K562 (cell line): ENCODE measurements at regions not wholly inside any gene's neighbourhood (a gene's known extent, or its start where the extent isn't known, plus 50 kb on each side); places are given as distances from the start of the nearest gene placed in this dataset.

Experiments
- ATAC-seq: fragments of 200-7000 bp; cut with Tn5 transposase; 3 replicates; pipeline ENCODE4 v1.9.1; 2020; ENCODE audit warnings: moderate library complexity
- BruUV-seq: library from RNA; stranded (reverse); fragments of 400-500 nt; replicated peaks from 2 replicates; lab custom pipeline; 2021; lab: Mats Ljungman, UMichigan
- CTCF ChIA-PET: fragments of 300-600 bp; formaldehyde crosslinking; extraction: SDS; loops from one replicate; lab custom pipeline; 2021; ENCODE audit warnings: low intra/inter-chr PET ratio; lab: Yijun Ruan, JAX
- POLR2A ChIA-PET: fragments of 300-600, 350-650 bp; sonication (Branson Sonifier 250); formaldehyde crosslinking; extraction: SDS; loops from one replicate; lab custom pipeline; 2021; ENCODE audit warnings: antibody characterized with exemption, inconsistent platforms; lab: Yijun Ruan, JAX
- DNase-seq, 4 experiments: peaks; one replicate each; pipeline versions ENCODE4 v3.0.0 to v3.0.0-alpha.2; 2011 to 2018; ENCODE audit warnings: low spot score in 3 of 4, mixed read lengths in 3 of 4; ENCODE audit errors: extremely low read depth in 1 of 4
- FAIRE-seq: peaks from 2 replicates; lab custom pipeline; 2011; peaks lifted over from hg19 to GRCh38; lab: Jason Lieb, UNC
- H2AFZ ChIP-seq: 2 replicates; pipeline ENCODE4 v1.6.0; 2011; ENCODE audit warnings: low read depth, low read length, control low read depth, inconsistent platforms
- H3K27ac ChIP-seq: fragments of 200-600 bp; 3 replicates; pipeline ENCODE4 v1.8.0; 2011; ENCODE audit warnings: low read depth, mild to moderate bottlenecking, control low read depth, inconsistent platforms, low read length, moderate library complexity, mixed read lengths; ENCODE audit errors: extremely low read depth
- H3K27me3 ChIP-seq, 2 experiments: fragments of 300-600 bp in 1 of 2; 2 replicates in 1 of 2; 3 replicates in 1 of 2; pipeline versions ENCODE4 v1.6.0 to v1.8.0; 2011; ENCODE audit warnings: inconsistent platforms in 2 of 2, low read length in 2 of 2, mild to moderate bottlenecking in 1 of 2, mixed read lengths in 1 of 2, moderate library complexity in 1 of 2; ENCODE audit not compliant: control insufficient read depth in 2 of 2, insufficient read depth in 2 of 2
- H3K36me3 ChIP-seq: fragments of 300-600 bp; 3 replicates; pipeline ENCODE4 v1.8.0; 2011; ENCODE audit warnings: mild to moderate bottlenecking, low read length, inconsistent platforms; ENCODE audit not compliant: control insufficient read depth, insufficient read depth
- H3K4me1 ChIP-seq, 2 experiments: fragments of 200-600 bp in 1 of 2; replicated peaks in 1 of 2; 2 replicates in 1 of 2; 3 replicates in 1 of 2; pipeline versions ENCODE4 v1.5.1 to v1.8.0; 2011; ENCODE audit warnings: inconsistent platforms in 2 of 2, low read length in 2 of 2, mild to moderate bottlenecking in 1 of 2, mixed read lengths in 1 of 2, moderate library complexity in 1 of 2; ENCODE audit not compliant: control insufficient read depth in 2 of 2, insufficient read depth in 2 of 2
- H3K4me2 ChIP-seq: 2 replicates; pipeline ENCODE4 v1.6.1; 2011; ENCODE audit warnings: low read length, control low read depth, inconsistent platforms, mixed read lengths; ENCODE audit not compliant: insufficient read depth
- H3K4me3 ChIP-seq: fragments of 200-600 bp; sonication (generic), shearing (Covaris generic); 2 replicates; pipeline ENCODE4 v1.5.1; 2016; ENCODE audit warnings: control low read depth, inconsistent platforms
- H3K79me2 ChIP-seq: fragments of 200-600 bp; 3 replicates; pipeline ENCODE4 v1.8.0; 2011; ENCODE audit warnings: low read length, inconsistent platforms; ENCODE audit not compliant: control insufficient read depth, insufficient read depth
- H3K9ac ChIP-seq, 2 experiments: 2 replicates each; pipeline versions ENCODE4 v1.6.0 to v1.6.1; 2011; ENCODE audit warnings: low read depth in 2 of 2, low read length in 2 of 2, control low read depth in 1 of 2, inconsistent platforms in 1 of 2, mild to moderate bottlenecking in 1 of 2, mixed read lengths in 1 of 2; ENCODE audit not compliant: insufficient read depth in 1 of 2
- H3K9me1 ChIP-seq: one replicate; pipeline ENCODE4 v1.6.0; 2011; ENCODE audit warnings: inconsistent platforms, mild to moderate bottlenecking, low read length, moderate library complexity; ENCODE audit not compliant: control insufficient read depth, insufficient read depth
- H3K9me3 ChIP-seq: replicated peaks from 2 replicates; pipeline ENCODE4 v1.5.1; 2011; ENCODE audit warnings: low read depth, low read length, inconsistent platforms; ENCODE audit not compliant: control insufficient read depth, insufficient read depth
- H4K20me1 ChIP-seq: replicated peaks from 2 replicates; pipeline ENCODE4 v1.6.1; 2011; ENCODE audit warnings: low read length, inconsistent platforms, mixed read lengths; ENCODE audit not compliant: control insufficient read depth, insufficient read depth
- ARID4B ChIP-seq: sonication (generic); formaldehyde crosslinking; IDR thresholded peaks from 2 replicates; pipeline ENCODE4 v1.8.0; 2022; ENCODE audit warnings: mild to moderate bottlenecking, missing genetic modification reagents
- CBFB ChIP-seq: sonication (generic); formaldehyde crosslinking; IDR thresholded peaks from 2 replicates; pipeline ENCODE4 v1.4.0; 2020; ENCODE audit warnings: mild to moderate bottlenecking, missing genetic modification reagents
- ERF ChIP-seq: fragments of 450-650 bp; formaldehyde crosslinking; IDR thresholded peaks from 2 replicates; pipeline ENCODE4 v1.4.0; 2020; ENCODE audit warnings: mild to moderate bottlenecking, mixed read lengths
- ESRRB ChIP-seq: fragments of 250-450 bp; sonication (Bioruptor Pico); IDR thresholded peaks from 2 replicates; pipeline ENCODE4 v1.5.0; 2020; ENCODE audit warnings: mild to moderate bottlenecking, moderate library complexity, borderline replicate concordance
- GATAD2A ChIP-seq: fragments of 450-650 bp; IDR thresholded peaks from 2 replicates; pipeline ENCODE4 v1.6.1; 2017
- HDAC3 ChIP-seq: fragments of 450-650 bp; IDR thresholded peaks from 2 replicates; pipeline ENCODE4 v1.6.1; 2018; ENCODE audit warnings: borderline replicate concordance, mild to moderate bottlenecking, moderate library complexity; ENCODE audit not compliant: partially characterized antibody
- HINFP ChIP-seq: fragments of 450-650 bp; conservative IDR thresholded peaks from 2 replicates; pipeline ENCODE4 v1.6.1; 2016; ENCODE audit warnings: missing genetic modification characterization, low read depth, mild to moderate bottlenecking, control low read depth, missing compliant biosample characterization
- MAFK ChIP-seq: IDR thresholded peaks from 2 replicates; pipeline ENCODE4 v1.6.1; 2011; ENCODE audit warnings: low read length, improper control_type of control experiment
- NONO ChIP-seq, 2 experiments: fragments of 200-400 bp in 1 of 2; fragments of 450-650 bp in 1 of 2; formaldehyde crosslinking in 1 of 2; IDR thresholded peaks; 2 replicates each; pipeline ENCODE4 v1.6.1; 2017; ENCODE audit warnings: low read depth in 2 of 2, mild to moderate bottlenecking in 2 of 2, moderate library complexity in 2 of 2, low read length in 1 of 2
- NR2C1 ChIP-seq, 2 experiments: fragments of 450-650 bp; IDR thresholded peaks; 2 replicates each; pipeline ENCODE4 v1.6.1; 2017; ENCODE audit warnings: mild to moderate bottlenecking in 2 of 2, antibody characterized with exemption in 1 of 2, inconsistent platforms in 1 of 2, missing compliant biosample characterization in 1 of 2, missing genetic modification characterization in 1 of 2
- RBM22 ChIP-seq: fragments of 200-400 bp; formaldehyde crosslinking; IDR thresholded peaks from 2 replicates; pipeline ENCODE4 v1.6.1; 2018; ENCODE audit warnings: low read length, low read depth; ENCODE audit not compliant: poor library complexity, severe bottlenecking
- TGIF2 ChIP-seq: sonication (generic); formaldehyde crosslinking; IDR thresholded peaks from 2 replicates; pipeline ENCODE4 v1.8.1; 2022; ENCODE audit warnings: mild to moderate bottlenecking, missing genetic modification reagents, moderate library complexity
- YBX1 ChIP-seq: fragments of 450-650 bp; IDR thresholded peaks from 2 replicates; pipeline ENCODE4 v1.7.1; 2016; ENCODE audit warnings: mild to moderate bottlenecking
- ZBTB26 ChIP-seq: fragments of 450-650 bp; formaldehyde crosslinking; IDR thresholded peaks from 2 replicates; pipeline ENCODE4 v1.4.0; 2022; ENCODE audit warnings: missing genetic modification characterization
- ZNF253 ChIP-seq: fragments of 250-450 bp; sonication (Bioruptor Pico); conservative IDR thresholded peaks from 2 replicates; pipeline ENCODE4 v1.6.1; 2021; ENCODE audit warnings: mild to moderate bottlenecking
- WGBS: fragments of 100-300 bp; shearing (Covaris generic); methylation state at CpG from one replicate; pipeline ENCODE4 v1.1.6; 2016; ENCODE audit warnings: low coverage, mixed read lengths; ENCODE audit not compliant: insufficient coverage; ENCODE audit errors: missing lambda C conversion rate; 5-methylcytosine and 5-hydroxymethylcytosine counted together
- in situ Hi-C: fragments of 300-500 bp; cut with MboI; formaldehyde crosslinking; loops from 4 replicates; pipeline ENCODE4 v1.15.0; 2018; ENCODE audit warnings: inconsistent platforms, mixed read lengths
- intact Hi-C: fragments of 100-400 bp; cut with micrococcal nuclease; formaldehyde crosslinking; loops from 2 replicates; pipeline ENCODE4 v1.14.2; 2022

- Histone ChIP-seq H3K4me3 (no peak overlapping the region), H4K20me1 (no peaks in the 10 kb centered on the region), H3K36me3 (no peaks in the 10 kb centered on the region), H3K9me3 (no peaks in the 10 kb centered on the region), H3K9me1 (no peaks in the 10 kb centered on the region), H3K4me1 (no peaks in the 10 kb centered on the region), H3K27ac (no peak overlapping the region), H3K79me2 (no peaks in the 10 kb centered on the region), H3K4me2 (no peak overlapping the region), H3K9ac (no peak overlapping the region), H3K27me3 (no peaks in the 10 kb centered on the region), H2AFZ (no peak overlapping the region)
- 0% methylated on average over 4 of the region's 4 CpGs for WGBS
- intact Hi-C loops, result no loop called here
- FAIRE-seq (no peak), ATAC-seq (no peak), DNase-seq (no peak)
- CTCF ChIA-PET, result no interaction called here
- TF ChIP-seq ZBTB26 (CRISPR knock-in tag) (no peak), ERF (CRISPR knock-in tag) (no peak), TGIF2 (no peak), NR2C1 (IDR thresholded peaks at IDR 0.05) (no peak), NR2C1 (tag; IDR thresholded peaks at IDR 0.05) (no peak), ARID4B (CRISPR knock-in tag) (no peak), NONO (IDR thresholded peaks at IDR 0.05; ENCODE audit: low read depth in 2 of 2, low read length in 1 of 2) (no peak), MAFK (no peak), ZNF253 (CRISPR knock-in tag) (no peak), HINFP (tag) (no peak), RBM22 (no peak), HDAC3 (no peak), CBFB (CRISPR knock-in tag) (no peak), ESRRB (CRISPR knock-in tag) (no peak), YBX1 (no peak), GATAD2A (no peak)
- in situ Hi-C loops, result no loop called here
- BruUV-seq, result no TSS peak
- POLR2A ChIA-PET, result no interaction called here
These were observed 1312.3 kb upstream of the PIK3C3 start for GRCh38 chr18:40642692-40643229.
